Motor neuron (in vitro differentiated cells): ENCODE measurements at regions not wholly inside any gene's neighbourhood (a gene's known extent, or its start where the extent isn't known, plus 50 kb on each side); places are given as distances from the start of the nearest gene placed in this dataset.

ENCODE experiments used
- ATAC-seq, 8 experiments: fragments of 200-7000 bp; cut with Tn5 transposase; replicated peaks in 6 of 8; 2 replicates each; pipeline ENCODE4 v1.8.0; 2021; ENCODE audit warnings: mild to moderate bottlenecking in 8 of 8, moderate library complexity in 8 of 8
- H3K27ac ChIP-seq, 2 donors: fragments of 250-450 bp; sonication (Bioruptor Pico); 2 replicates each; pipeline ENCODE4 v1.9.0; 2021; ENCODE audit warnings: antibody characterized with exemption in 2 of 2, mild to moderate bottlenecking in 2 of 2, moderate library complexity in 1 of 2
- H3K4me1 ChIP-seq, 2 donors: fragments of 250-450 bp; sonication (Bioruptor Pico); replicated peaks in 1 of 2; 2 replicates each; pipeline ENCODE4 v1.6.1; 2021; ENCODE audit warnings: antibody characterized with exemption in 2 of 2, mild to moderate bottlenecking in 2 of 2, moderate library complexity in 1 of 2
- H3K4me3 ChIP-seq, 5 donors: fragments of 250-450 bp; sonication (Bioruptor Pico); 2 replicates each; pipeline ENCODE4 v1.9.0; 2021; ENCODE audit warnings: antibody characterized with exemption in 5 of 5, mild to moderate bottlenecking in 5 of 5, moderate library complexity in 4 of 5
- WGBS, 10 experiments: fragments of 450-650 bp; shearing (Covaris generic); methylation state at CpG; one replicate each; pipeline ENCODE4 v1.0.0; 2022; 5-methylcytosine and 5-hydroxymethylcytosine counted together
- in situ Hi-C, 9 experiments: fragments of 400-800 bp; cut with MboI; loops; one replicate each; pipeline ENCODE4 v1.15.0; 2021; ENCODE audit warnings: low sequenced_read_pairs in 9 of 9, low pct_unique_long_range_greater_than_20kb in 2 of 9; ENCODE audit not compliant: unreplicated experiment in 9 of 9

DNA sequence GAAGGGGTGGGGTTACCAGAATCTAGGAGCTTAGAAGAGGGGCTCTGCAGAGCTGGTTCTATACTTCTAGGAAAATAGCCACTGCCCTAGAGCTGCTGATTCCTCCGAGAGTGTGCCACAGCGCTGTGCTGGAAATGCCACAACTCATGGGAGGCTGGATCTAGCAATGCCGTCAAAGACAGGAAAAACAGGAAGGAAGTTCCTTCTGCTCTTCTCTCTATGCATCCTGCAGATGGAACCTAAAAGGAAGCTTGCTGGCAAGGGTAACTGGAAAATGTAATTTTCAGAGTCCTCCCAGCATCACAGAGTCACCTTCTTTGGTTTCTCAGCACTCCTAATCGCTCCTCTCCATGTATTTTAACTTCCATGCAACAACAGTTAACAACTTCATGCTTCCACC lies 121.2 kb upstream of the TLL1 start:
- H3K27ac ChIP-seq: no peak overlapping the region
- ATAC-seq: no peak
- in situ Hi-C loops: no loop called here
- H3K4me1 ChIP-seq: no peaks in the 10 kb centered on the region
- no peak overlapping the region for H3K4me3 ChIP-seq
- WGBS, 10 experiments: 0 to 100% (median 87%) methylated on average over 1 to 4 of the region's 4 CpGs; no CpG with 5 or more reads in 2 of the 10 experiments

GRCh38 chr4:165754664-165755063 lies 118.4 kb upstream of the TLL1 start:
- H3K27ac ChIP-seq: no peak overlapping the region
- no peak overlapping the region for H3K4me3 ChIP-seq
- in situ Hi-C loops: no loop called here
- no peak for ATAC-seq
- WGBS, 10 experiments: 0 to 100% (median 90%) methylated on average over 2 to 4 of the region's 4 CpGs; no CpG with 5 or more reads in 2 of the 10 experiments
- H3K4me1 ChIP-seq: peaks cover 0 to 6% of the 10 kb centered on the region in 2 donors

DNA sequence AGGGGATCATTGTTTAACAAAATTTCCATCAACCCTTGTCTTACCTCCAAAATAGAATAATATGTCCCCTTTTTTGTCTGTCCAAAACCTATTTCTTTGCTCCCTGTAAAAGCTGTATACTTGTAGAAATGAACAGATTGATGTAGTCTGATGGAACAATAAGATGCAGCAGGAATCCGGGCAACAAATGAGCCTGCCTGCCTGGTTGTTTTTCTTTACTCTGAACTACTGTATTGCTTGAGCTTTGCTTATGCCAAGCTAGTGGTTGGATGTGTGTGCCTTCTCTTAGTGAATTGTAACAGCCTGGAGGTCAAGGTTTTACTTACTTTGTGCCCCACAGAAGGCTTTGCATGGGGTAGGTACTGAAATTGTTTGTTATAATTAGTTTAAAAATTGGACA lies 116.2 kb upstream of the TLL1 start:
- no peak overlapping the region for H3K4me3 ChIP-seq

DNA sequence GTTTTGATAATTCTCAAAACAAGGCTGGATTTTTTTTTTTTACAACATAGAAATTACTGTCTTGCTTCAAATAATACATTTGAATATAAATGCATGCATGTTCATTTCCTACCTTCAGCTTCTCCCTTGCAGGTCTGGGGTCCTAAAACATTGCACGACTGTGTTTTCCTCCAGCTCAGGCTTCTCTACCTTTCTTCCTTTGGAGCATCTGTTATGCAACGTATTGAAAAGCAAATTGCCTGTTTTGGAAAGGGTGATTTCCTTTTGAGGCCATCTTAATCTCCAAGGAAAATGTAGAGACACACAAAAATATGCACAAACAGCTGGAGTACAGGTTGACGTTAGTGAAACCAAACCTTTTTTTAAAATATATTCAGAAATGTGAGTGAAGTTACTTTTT lies 115.6 kb upstream of the TLL1 start:
- H3K4me1 ChIP-seq: peaks cover 0 to 6% of the 10 kb centered on the region in 2 donors
- in situ Hi-C loops: no loop called here
- H3K27ac ChIP-seq: no peak overlapping the region
- WGBS, 10 experiments: 0 to 52% (median 18%) methylated on average over 2 to 3 of the region's 3 CpGs; no CpG with 5 or more reads in 1 of the 10 experiments
- ATAC-seq: no peak
- H3K4me3 ChIP-seq: no peak overlapping the region

More for the DNA sequence above, 116.2 kb upstream of the TLL1 start:
- WGBS, 10 experiments: 0 to 60% (median 38%) methylated on average over 1 of the region's 1 CpG; no CpG with 5 or more reads in 7 of the 10 experiments
- Histone ChIP-seq H3K27ac (no peak overlapping the region), H3K4me1 (peaks cover 0 to 6% of the 10 kb centered on the region in 2 donors)
- ATAC-seq: peak in 1 of 8 experiments; percentile 34
- in situ Hi-C loops: no loop called here

DNA sequence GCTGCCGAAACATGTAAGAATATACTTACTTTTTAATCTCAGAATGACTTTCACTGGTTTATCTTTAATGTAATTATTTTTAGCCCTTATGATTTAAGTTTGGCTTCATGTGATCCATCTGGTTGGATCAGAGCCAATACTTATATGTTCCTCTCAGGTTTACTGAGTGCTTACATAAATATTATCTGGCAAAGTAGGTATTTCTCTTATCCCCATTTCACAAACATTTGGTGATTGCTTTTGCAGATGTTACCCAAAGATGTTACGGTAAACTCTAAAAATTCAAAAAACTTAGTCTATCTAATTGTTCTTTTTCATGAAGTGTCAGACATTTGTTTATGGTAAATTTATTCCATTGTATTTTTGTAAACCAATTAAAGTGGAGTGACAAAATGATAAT lies 115.0 kb upstream of the TLL1 start:
- Histone ChIP-seq H3K27ac (no peak overlapping the region), H3K4me3 (no peak overlapping the region), H3K4me1 (peaks cover 0 to 6% of the 10 kb centered on the region in 2 donors)
- ATAC-seq: no peak
- in situ Hi-C loops: no loop called here
- WGBS, 10 experiments: 0 to 100% (median 88%) methylated on average over 1 to 2 of the region's 2 CpGs; no CpG with 5 or more reads in 1 of the 10 experiments

DNA sequence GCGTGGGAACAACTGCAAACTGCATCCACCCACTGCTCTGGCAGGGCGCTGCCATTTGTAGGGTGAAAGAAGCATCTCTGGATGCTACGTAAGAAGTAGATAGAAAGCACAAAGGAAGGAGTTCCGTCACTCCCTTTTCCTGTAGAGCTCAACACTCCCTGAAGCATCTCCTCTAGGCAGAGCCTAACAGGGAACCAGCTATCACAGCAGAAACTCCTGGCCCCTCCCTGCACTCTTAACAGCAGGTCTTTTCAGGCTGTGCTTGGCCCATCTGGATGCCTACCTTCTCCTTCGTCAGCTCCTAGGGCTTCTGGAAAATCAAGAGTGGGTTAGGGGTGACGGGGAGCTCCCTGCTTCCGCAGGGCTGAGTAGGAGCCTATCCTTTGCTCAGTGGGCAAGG lies 112.9 kb upstream of the TLL1 start:
- ATAC-seq: no peak
- 8 to 100% (median 55%) methylated on average over 2 to 5 of the region's 7 CpGs; no CpG with 5 or more reads in 4 of the 10 experiments for WGBS, 10 experiments
- peaks cover 0 to 6% of the 10 kb centered on the region in 2 donors for H3K4me1 ChIP-seq
- no peak overlapping the region for H3K27ac ChIP-seq
- no peak overlapping the region for H3K4me3 ChIP-seq
- in situ Hi-C loops: no loop called here

GRCh38 chr4:165761963-165762362 lies 111.1 kb upstream of the TLL1 start:
- H3K27ac ChIP-seq: no peak overlapping the region
- H3K4me3 ChIP-seq: no peak overlapping the region
- in situ Hi-C loops: no loop called here
- WGBS, 10 experiments: 17 to 100% (median 46%) methylated on average over 1 of the region's 1 CpG; no CpG with 5 or more reads in 4 of the 10 experiments
- H3K4me1 ChIP-seq: peaks cover 0 to 6% of the 10 kb centered on the region in 2 donors
- ATAC-seq: no peak

DNA sequence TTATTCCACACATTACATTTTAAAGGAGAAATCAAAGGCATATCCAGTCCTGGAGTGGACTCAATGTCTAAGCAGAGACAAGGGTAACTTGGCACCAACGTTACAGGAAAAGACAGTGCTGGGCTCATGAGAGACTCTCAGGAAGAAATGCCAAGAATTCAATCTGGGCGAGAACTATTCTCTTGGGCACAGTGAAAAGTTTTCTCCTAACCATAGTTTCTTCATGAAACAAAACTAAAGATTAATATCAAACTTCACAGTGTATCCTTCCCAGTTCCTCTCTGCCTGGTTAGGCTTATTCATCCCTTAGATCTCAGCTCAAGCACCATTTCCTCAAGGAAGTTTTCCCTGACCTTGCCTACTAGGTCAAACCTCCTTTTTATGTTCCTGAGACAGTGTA lies 109.4 kb upstream of the TLL1 start:
- ATAC-seq: no peak
- in situ Hi-C loops: no loop called here
- 0 to 100% (median 78%) methylated on average over 1 to 2 of the region's 2 CpGs for WGBS, 10 experiments
- Histone ChIP-seq H3K4me3 (no peak overlapping the region), H3K4me1 (no peaks in the 10 kb centered on the region), H3K27ac (no peak overlapping the region)

GRCh38 chr4:165765053-165765452 lies 108.0 kb upstream of the TLL1 start:
- no peak for ATAC-seq
- in situ Hi-C loops: no loop called here
- no peak overlapping the region for H3K27ac ChIP-seq
- no peaks in the 10 kb centered on the region for H3K4me1 ChIP-seq
- no peak overlapping the region for H3K4me3 ChIP-seq
- WGBS, 10 experiments: 0 to 100% (median 36%) methylated on average over 1 of the region's 1 CpG; no CpG with 5 or more reads in 2 of the 10 experiments

DNA sequence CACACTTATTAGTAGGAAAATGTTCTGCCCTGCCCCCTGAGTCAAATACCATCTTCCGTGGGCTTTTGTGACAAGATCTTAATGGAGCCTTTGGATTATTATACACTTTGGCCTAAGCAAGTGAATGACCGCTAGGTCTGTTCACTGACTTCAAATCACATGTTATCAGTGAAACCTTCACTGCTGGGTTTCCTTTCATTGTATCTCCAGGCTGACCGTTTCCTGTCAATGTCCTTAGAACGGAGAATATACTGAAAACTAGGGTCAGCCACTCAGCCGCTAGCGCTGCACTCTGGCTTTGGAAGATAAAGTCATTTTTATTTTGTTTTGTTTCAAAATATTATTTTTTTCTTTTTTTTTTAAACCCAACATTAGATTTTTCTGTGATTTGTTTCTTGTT lies 107.0 kb upstream of the TLL1 start:
- 10 to 96% (median 85%) methylated on average over 4 to 6 of the region's 6 CpGs for WGBS, 10 experiments

DNA sequence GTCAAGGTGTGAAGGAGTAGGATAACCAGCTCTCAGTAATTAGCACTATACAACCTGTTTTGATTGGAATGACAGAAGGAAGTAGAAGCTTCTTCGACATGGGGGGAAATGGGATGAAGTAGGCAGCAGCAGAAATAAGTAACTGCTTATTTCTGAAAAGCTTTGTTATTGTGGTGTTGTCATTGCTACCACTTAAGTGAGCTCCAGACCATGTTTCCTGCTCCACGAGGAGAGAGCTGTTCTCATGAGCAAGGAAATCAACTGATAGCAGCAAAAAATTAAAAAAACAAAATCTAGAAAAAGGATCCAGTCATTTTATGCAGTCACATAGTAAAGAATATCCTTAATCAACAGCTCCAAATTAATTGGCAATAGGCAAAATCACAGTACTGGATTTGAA lies 106.1 kb upstream of the TLL1 start:
- in situ Hi-C loops: no loop called here
- Histone ChIP-seq H3K4me1 (no peaks in the 10 kb centered on the region), H3K4me3 (no peak overlapping the region), H3K27ac (no peak overlapping the region)
- ATAC-seq: no peak
- WGBS, 10 experiments: 0 to 100% (median 57%) methylated on average over 1 to 2 of the region's 2 CpGs; no CpG with 5 or more reads in 1 of the 10 experiments

More for the DNA sequence above, 107.0 kb upstream of the TLL1 start:
- in situ Hi-C loops: no loop called here
- H3K4me1 ChIP-seq: no peaks in the 10 kb centered on the region
- H3K27ac ChIP-seq: no peak overlapping the region
- no peak overlapping the region for H3K4me3 ChIP-seq
- ATAC-seq: no peak

DNA sequence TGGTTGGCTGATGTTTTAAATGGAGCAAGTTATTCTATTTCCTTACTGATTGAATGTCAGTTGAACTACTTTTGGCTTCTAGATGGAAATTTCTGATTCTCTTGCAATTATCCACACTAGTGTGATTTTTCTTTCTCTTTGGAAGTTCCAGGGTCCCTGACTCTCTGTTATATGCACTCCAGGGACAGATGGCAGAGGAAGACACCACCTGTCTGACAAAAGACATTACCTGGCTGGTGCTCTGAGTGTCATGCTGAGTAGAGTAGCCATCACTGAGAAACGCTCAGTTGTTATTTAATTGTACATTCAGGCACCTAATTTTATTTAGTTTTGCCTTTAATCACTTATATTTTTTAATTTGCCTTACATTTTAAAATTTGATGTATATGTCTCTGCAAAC lies 105.4 kb upstream of the TLL1 start:
- WGBS, 10 experiments: 0 to 100% (median 70%) methylated on average over 1 of the region's 1 CpG
- no peak for ATAC-seq
- Histone ChIP-seq H3K4me1 (no peaks in the 10 kb centered on the region), H3K4me3 (no peak overlapping the region), H3K27ac (no peak overlapping the region)
- in situ Hi-C loops: no loop called here

- WGBS, 10 experiments: 11 to 93% (median 83%) methylated on average over 1 to 3 of the region's 3 CpGs; no CpG with 5 or more reads in 1 of the 10 experiments
- H3K4me1 ChIP-seq: no peaks in the 10 kb centered on the region
- in situ Hi-C loops: no loop called here
- no peak overlapping the region for H3K4me3 ChIP-seq
- ATAC-seq: no peak
- H3K27ac ChIP-seq: no peak overlapping the region
Measured at GRCh38 chr4:165768281-165768680, 104.8 kb upstream of the TLL1 start.

DNA sequence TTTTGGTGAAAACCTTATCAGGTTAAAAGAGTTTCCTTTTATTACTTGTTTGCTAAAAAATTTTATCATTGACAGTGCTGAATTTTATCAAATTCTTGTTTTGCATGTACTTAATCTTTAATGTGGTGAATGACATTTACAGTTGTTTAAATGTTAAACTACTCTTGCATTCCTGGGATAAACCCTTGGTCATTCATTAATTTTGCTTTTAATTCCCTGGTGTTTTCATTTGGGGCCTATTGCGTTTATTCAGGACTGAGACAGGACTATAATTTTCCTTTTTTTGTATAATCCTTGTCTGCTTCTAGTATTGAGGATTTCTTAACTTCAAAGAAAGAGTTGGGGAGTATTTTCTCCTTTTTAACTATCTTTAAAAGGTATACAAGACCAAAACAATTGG lies 98.7 kb upstream of the TLL1 start:
- Histone ChIP-seq H3K4me3 (no peak overlapping the region), H3K4me1 (no peaks in the 10 kb centered on the region), H3K27ac (no peak overlapping the region)
- WGBS, 10 experiments: 0 to 100% (median 85%) methylated on average over 1 of the region's 1 CpG
- no peak for ATAC-seq
- in situ Hi-C loops: no loop called here
